NCI-H524 (cell line): ENCODE measurements at regions not wholly inside any gene's neighbourhood (a gene's known extent, or its start where the extent isn't known, plus 50 kb on each side); places are given as distances from the start of the nearest gene placed in this dataset.

Source experiments
- DNase-seq, 2 experiments: peaks; one replicate each; lab custom pipeline; 2025; lab: John Stamatoyannopoulos, UW

DNA sequence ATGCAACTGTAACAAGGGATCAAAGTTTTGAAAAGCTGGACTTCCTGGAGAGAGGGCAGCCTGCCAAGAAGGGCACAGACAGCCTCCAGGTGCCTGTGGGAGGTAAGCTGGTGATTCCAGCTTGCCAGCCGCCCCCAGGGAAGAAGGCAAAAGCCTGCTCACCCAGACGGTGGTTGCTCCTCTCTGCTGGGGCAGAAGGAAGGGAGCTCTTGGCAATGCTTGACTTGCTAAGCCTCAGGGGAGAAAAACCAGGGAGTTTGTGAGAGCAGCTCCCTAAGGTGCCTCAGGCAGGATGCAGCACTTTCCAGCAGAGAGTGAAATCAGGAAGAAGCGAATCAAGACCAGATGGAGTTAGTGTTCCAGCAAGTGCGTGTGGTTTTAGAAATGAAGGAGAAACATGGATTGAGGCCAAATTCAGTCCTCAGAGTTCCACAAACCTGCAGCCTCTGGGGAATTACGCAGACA is 553.6 kb downstream of the BUD13 start:
- peak in 1 of 2 experiments; percentile 62 for DNase-seq

DNA sequence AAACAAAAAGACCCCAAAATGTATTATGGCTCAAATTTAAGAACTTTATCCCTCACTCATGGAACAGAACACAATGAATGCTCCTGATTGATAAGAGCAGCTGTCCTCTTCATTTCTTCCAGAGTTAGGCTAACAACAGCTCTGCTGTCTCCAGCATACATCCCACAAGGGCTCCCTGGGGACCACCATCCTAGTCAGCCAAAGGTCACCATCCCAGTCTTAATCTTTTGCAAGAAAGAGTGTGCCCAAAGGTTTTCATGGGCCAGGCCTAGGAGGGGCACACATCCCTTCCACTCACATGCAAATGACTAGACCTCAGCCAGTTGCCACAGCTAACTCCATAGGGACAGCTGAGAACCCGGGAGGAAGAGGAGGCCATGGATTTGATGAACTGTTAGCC is 555.3 kb downstream of the BUD13 start:
- DNase-seq, result peak in 1 of 2 experiments; percentile 43

DNA sequence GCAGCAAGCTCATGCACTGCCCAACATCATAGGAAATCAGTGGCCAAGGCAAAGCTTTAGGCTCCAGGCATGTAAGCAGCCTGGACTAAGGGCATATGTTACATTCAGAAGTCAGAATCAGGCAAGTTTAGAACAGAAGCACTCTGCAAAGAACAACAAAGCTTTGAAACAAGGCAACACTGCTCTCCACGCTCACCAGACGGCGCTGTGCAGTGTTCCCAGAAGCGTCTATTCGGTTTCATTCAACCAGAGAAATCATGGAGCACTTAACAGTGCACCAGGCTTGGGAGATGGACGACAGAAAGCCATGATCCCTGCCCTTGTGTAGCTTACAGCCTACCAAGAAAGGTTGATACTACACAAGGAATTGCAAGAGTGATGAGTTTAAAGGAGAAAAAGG is 555.8 kb downstream of the BUD13 start:
- DNase-seq, result peak; percentile 71 to 72

DNA sequence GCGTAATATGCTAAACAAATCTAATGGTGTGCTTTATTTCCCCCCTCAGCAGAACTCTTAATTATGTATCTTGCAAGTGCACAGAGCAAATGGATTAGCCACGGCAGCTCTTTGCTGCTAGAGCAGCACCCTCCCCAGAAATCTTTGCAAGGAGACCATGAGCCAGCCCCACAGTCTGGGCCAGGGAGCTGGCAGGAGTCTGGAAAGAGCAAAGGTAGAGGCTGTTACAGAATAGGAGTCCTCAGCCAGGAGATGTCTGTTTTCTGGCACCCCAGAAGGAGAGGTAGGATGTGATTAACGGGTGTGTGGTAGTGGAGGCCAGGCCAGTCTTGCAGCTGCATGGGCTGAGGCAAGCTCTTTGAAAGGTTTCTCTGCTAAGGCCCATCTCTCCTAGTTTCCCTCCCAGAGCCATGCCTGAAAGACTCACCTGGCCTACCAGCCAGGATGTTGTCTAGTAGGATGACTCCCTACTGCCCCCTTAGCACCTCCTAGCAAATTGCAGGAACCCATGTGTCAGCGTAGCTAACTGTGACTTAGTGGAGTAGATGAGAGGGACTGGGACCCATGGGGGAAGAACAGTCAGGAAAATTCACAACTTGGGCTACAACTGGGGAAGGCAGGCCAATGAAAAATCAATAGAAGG is 557.2 kb downstream of the BUD13 start:
- peak in 1 of 2 experiments; percentile 27 for DNase-seq

DNA sequence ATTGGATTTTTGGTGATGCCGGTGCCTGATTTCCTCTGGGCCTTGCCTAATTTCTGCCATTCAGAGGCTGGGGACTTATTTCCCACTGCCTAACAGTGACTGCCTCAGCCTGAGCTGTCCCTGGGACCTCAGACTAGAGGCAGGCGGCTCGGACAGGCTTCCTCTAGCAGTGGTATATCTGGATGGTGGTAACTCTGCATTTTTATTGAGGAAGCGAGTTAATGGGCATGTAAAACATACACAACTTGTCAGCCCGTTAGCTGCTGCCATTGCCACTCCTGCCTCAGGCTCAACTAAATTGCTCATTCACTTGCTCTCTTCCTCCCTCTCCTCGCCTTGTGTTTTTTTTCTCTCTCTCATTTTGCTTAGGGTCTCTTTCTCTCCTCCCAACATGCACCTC is 561.6 kb downstream of the BUD13 start:
- DNase-seq, result no peak

DNA sequence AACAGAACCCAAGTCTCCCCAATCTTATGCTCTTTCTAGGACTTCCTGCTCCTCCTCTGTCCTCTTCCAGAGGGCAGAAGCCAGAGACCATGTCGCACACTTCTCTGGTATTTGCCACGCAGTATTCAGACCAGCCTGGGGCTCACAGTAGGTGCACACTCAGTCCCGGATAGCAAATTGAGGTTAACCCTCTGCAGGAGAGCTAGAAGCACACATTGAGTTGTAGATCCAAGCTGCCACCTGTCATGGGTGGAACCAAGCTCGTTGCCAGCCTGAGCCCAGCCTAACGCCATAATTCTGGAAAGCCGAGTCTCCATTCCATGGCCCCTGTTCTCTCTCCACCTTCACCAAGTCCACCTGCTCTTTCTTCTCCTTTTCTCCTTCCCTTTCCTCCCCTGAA is 562.1 kb downstream of the BUD13 start:
- DNase-seq, result no peak

DNA sequence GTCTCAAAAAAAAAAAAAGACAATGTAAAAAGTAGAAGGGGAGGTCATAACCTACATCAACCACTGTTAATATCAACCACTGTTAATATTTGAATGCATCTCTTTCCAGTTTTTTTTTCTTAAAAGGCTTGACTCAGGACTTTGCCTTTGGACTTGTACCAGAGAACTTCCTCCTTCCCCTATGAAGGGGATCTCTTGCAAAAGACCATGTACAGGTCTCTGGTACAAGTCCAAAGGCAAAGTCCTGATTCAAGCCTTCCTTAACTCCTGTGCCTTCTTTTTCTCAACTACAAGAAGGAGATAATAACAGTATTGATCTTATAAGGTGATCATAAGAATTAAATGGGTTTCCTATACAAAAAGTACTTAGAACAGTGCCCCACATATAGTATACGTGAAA is 563.5 kb downstream of the BUD13 start:
- no peak for DNase-seq

DNA sequence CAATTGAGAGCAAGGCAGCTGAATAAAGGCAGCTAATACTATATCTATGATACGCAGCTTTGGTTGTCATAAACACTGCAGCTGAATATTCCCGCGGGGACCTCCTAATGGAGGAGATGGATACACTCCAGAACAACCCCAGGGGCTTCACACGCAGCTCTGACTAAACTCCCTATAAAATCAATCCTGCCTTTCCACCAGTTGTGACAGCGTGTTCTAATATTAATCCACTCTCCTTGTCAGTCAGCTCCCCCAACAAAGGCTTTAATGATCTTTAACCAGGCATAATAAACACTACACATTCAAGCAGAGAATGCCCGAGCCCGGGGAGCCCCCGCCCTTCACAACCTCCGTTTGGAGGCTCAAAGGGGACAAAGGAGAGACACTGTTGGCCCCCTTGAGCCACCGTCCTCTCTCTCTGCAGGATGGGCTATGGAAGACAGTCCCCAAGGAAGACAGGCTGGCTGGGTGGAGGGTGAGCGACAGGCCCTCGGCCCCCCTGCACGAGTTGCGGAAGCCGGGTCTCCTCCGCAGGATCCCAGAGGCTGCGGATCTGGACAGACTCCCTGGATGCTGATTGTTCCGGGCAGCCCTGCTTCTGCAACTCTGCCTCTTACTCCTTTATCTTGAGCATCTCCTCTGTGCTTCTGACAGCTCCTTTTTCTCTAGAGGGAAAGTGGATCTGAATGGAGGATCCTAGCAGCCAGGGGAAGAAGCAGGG is 565.2 kb downstream of the BUD13 start:
- DNase-seq, result peak in 1 of 2 experiments; percentile 55

DNA sequence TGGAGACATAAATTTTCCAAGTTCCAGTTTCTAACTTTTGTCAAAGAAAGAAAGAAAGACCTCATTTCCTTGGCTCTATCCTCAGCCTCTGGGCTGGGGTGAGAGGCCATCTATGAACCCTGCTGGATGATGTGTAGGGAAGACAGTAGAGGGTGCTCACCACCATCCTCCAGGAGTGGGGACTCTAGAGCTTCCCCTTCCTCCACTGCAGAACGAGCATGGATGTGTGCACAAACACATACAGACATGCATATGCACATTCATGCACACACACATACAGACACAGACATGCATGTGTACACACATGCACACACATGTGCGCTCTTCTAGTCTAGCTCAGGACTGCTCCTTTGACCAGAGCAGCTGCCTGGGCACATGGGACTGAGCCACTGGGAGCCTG is 565.8 kb downstream of the BUD13 start:
- no peak for DNase-seq

DNA sequence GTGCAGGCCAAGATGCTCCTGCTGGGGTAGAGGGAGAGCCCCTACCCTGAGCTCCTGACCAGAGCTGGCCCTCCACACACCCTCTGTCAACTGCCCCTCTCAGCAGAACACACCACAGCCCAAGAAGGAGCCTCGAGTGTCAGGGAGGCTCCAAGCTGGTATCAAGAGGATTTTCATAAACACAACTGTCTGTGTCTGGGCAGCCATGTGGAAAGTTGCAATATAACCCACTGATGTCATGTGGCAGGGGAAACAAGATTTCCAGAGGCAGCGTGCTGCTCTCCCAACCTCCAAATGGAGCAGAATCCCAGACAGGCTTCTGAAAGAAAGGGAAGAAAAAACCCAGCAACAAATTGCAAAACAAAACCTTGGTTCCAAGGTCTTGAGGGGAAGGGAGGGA is 569.9 kb downstream of the BUD13 start:
- DNase-seq, result peak; percentile 5 to 64

DNA sequence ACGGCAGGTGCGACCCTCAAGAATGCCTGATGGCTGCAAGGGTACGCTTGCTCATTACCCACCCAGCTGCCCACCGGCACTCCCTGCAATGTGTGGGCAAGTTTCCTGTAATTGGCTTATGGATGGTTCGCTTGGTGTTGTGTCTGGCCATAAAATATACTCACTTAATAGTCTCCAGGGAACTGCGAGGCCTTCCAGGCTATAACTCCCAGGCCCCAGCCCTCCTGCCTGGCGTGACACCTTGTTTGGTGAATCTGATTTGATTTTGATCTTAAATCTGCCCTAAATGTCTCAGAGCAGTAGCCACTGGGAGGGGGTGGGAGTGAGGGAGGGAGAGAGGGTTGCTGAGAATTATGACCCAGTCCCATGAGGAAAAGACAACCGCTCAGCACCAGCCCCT is 572.2 kb downstream of the BUD13 start:
- DNase-seq, result peak in 1 of 2 experiments; percentile 41

DNA sequence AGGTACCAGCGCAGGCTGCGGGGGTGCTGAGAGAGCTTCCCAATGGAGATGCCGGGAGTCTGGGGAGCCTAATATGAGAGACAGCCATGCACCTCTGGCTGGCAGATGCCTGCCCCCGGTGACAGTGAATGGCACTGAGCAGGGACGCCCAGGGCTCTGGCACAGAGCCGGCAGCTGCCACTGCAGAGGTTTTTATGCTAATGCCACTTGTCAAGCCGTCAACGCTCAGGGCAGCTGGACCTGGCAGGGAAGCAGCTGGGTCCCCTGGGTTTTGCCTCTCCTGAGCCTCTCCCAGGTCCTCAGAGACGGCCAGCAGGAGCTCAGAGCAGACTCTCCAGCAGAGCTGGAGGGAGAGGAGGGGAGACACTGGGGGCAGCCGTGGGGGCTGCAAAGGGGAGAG is 573.6 kb downstream of the BUD13 start:
- peak; percentile 84 to 97 for DNase-seq

DNA sequence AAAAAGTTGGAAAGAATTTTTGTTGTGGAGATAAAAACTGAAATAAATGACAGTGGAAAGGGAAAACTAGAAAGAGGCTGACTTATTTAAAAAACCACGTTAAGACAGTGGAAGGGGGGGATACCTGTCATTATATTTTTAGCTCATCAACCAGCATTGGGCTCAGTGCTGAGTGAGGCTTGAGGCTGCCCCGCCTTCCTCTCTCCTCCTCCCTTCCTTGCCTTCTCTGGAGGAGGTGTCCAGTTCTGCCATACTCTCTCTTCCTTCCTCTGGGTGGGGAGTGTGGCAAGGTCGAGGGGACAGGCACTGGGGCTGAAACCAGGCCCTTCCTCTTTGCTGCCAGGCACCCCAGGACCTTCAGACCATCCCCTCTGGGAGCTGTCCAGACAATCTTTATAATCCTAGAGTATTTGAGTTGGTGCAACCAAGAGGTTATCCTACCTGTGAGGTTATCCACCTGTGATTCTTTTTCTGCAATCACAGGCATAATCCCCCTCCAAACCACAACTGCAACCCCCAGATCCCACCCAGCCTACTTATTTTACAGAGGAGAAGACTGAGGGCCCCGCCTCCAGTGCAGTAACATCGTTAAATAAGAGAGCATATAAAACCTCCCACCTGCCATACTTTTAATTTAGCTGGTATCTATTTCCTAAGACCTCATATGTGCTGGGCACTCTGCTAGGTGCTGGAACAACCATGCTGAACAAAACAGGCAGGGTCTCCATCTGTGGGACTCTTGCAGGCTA is 578.5 kb downstream of the BUD13 start:
- no peak for DNase-seq

DNA sequence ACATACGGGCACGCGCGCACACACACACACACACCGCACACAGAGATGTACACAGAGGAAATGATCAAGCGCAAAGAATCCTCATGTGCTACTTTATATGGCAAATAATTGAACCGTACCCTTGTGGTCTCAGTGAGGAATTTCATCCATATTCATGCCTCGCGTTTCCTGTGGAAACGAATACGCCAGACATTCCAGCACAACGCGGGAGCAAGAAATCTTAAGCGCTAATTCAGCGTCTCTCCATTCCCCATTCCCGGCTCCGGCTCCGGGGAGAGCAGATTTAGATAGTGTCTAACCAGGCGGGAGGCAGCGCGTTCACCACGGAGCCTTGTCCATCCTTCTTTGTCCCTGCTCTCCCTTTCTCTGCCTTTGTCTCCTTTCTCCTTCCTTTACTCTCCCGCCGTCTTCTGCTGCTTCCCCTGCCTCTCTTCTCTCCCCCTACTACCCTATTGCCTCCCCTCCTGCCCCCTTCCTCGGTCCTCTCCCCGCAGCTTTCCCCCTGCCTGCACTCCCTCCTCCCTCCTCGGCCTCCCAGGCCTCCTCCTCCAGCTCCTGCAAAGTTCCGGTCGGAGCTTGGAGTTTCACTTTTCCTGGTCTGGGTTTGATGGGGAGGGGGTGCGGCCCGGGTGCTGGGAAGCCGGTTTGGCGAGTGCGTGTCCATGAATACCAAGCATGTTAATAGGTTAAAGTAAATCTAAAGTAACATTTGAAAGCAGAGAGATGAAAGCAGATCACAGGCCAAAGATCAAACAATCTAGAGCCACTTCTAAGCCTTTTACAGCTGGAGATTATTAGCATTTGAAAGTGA is 579.3 kb downstream of the BUD13 start:
- peak; percentile 13 to 22 for DNase-seq

DNA sequence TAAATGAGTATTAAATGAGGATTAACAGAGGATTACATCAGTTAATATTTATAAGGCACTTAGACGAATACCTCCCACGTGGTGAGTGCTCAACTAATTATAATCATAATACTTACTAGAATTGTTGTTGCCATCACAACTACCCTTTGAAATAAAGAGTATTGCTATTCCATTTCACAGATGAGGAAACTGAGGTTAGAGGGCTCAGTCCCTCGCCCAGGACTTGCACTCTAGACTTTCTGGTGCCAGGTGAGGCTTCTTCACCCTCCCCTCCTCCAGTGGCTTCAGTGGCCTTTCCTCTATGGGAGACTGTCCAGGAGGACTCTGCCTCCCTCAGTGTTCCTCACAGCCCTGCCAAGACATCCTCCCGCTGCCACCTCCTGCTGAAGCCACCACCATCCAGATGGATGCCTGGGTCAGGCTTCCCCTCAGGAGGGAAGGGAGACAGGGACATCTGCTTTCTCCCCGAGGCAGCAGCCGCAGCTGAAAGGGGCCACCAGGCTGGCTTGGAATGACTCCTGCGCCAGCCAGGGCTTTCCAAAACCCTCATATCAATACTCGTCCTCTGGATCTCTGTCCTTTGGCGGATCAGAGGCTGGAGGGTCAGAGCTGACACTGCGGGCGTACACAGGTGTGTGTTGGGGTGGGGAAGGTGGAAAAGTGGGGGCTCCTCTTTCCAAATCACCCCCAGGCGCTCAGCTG is 580.1 kb downstream of the BUD13 start:
- DNase-seq, result peak; percentile 61 to 79

DNA sequence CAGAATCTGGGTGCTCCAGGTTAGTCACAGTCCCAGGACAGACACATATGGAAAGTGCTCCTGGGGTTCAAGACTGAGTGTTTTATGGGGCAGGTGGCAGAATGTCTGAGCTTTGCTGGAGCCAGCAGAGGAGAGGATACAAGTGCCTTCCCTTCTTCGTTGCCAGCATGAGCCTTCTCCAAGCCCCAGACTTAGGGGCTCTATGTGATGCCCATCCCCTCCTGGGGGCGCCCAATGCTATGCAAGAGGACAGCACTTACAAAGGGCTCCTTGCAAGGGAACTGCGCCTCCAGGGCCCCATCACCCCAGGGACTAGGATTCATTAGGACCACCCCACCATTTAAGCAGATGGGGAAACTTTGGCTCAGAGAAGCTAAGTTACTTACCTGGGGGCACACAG is 581.9 kb downstream of the BUD13 start:
- no peak for DNase-seq

DNA sequence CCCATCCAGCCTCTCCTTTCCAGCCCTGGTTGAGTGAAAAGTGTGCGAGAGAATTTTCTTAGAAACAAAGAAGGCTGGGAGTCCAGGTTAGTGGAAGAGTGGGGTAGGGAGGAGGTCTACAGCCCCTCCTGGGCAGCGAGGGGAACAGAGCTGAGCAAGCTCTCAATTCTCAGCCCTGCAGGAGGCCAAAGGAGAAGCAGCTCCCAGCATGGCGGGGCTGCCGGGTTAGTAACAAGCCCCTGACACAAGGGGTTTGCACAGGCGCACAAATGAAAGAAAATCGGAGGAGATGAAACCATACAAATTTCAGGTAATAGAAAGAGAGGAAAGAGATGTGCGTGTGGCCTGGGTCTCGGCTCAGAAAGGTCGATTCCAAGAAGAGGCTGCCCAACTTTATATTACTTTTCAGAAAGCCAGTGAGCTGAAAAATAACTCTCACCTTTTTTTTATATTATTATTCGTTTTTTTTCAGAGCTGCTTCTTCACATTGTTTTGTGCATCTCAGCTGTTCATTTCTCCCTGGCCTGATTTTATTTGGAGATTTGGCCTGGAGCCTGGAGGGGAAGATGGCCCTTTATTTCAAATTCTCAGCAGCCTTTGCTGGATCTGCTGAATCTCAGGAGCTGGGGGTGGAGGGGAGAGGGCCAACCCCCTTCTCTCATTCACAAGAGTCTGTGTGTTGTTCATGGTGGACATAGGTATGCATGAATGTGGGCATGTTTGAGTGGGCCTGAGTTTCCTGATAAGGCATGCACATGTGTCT is 583.2 kb downstream of the BUD13 start:
- no peak for DNase-seq

DNA sequence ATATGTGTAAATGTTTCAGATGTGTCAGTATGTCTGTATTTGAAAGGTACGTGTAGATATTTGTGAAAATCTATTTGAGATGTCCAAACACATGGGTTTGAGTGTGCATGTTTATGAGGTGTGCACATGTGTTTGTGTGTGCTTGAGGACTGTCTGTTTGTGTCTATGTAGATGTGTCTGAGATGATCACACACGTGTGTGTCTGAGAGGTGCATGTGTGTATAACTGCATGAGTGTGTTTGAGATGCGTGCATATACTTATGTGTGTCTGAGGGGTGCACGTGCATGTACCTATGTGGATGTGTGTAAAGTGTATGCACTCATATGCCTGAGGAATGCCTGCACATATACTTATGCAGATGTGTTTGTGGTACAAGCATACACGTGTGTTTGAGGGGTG is 584.4 kb downstream of the BUD13 start:
- DNase-seq, result no peak

DNA sequence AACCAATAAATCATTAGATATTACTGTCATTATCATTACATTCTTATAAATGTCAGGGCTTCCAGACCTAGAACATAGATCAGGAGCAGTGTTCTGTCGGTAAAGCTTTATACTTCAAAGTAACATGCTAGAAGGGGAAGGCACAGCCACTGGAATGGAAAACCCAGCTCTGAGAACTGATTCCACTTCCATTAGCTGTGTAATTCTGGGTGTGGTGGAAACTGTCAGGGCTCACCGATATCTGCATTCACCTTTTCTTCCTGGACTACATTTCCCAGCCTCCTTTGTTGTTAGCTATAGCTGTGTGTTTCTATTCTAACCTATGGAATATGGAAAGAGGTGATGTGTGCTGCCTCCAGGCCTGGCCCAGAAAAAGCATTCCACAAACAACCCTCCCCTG is 585.8 kb downstream of the BUD13 start:
- no peak for DNase-seq

DNA sequence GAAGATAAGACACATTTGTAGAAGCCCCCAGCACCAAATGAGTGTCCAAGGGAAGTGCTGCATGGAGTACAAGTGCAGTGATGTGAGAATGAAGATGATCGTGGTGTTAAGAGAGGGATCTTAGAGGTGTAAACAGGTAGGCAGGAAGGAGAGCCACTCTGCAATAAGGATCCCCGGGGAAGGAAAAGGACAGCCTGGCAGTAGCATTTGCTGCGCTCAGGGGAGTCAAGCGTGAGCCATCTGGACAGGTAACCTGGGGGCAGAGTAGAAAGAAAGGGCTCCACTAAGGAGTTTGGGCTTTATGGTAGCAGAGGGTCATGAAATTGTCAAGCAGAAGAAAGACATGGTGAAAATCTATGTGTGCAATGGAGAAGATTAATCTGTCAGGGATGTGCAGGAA is 587.2 kb downstream of the BUD13 start:
- peak in 1 of 2 experiments; percentile 19 for DNase-seq

DNA sequence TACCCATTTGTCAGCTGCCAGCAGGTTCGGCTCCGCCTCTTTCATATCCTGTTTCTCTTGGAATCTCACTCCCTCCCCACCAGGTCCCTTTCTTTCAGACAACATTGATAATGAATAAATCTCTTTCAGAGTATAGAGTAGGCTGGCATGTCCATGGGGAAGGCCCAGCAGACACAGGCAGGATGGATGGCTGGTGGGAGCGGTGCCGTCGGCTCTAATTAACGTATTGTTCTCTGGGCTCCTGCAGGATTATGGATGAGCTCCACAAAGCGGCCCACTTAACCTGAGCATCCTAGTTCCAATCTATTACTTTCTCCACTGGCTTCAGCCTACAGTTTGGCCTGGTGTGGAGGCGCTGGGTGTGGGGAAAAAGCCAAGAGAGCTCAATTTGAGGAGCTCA is 588.0 kb downstream of the BUD13 start:
- DNase-seq, result no peak
